ENCODE measurements at regions not wholly inside any gene's neighbourhood (a gene's known extent, or its start where the extent isn't known, plus 50 kb on each side); places are given as distances from the start of the nearest gene placed in this dataset.
A peak's percentile ranks its signal among the peaks of the same experiment; 100 is the strongest.

DNA sequence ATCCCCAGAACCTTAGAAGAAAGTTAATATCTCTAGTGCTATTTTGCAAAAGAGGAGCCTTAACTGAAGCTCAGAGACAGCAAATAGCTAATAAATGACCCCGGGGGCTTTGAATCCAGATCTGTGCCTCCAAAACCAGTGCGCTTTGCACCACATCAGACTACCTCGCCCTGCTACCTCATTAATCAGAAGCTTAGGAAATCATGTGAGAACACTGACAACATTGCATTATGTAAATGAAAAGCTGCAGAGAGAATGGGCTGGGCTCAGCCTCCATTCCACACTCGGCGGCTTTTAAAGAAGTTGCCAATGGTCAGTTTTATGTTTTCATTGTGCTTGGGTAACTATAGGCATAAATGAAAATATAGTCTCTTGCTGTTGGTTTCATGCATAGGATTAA is 54.0 kb upstream of the STMND1 start:
- intact Hi-C loops (cut with DNase I) = no loop called here
- DNase-seq (ENCODE audit: low spot score) = no peak

DNA sequence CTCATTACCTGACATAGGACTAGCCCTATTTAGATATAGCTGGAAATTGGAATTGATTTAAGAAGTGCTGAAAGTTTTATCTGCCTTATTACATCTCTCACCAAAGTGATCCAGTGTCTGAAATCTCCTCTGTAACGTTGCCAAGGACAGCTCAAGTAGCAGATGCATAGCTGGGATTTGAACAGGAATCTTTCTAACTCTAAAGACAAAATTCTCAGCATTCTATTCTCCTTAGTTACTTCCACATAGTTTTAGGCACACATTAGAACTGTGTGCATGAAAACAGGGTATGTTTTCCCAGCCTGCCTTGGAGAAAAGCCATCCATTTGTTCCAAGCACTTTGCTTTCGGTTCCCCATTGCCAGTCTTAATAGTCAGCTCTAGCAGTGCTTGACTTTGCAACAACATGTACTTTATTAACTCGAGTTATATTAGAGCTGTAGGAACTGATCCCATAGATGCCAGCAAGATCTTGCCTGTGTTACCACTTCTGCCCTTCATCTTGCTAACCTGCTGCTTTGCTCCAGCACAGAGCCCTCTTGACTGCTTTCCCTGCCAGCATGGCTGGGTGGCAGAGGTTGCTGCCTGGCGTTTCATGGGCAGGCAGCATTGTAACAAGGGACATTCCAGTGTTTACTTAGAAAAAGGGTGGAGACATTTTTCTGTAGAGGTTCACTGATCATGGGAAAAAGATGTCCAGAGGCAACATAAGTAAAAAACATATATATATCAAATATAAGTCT is 56.1 kb upstream of the STMND1 start:
- no peak for DNase-seq (ENCODE audit: low spot score)
- intact Hi-C loops (cut with DNase I) = no loop called here

DNA sequence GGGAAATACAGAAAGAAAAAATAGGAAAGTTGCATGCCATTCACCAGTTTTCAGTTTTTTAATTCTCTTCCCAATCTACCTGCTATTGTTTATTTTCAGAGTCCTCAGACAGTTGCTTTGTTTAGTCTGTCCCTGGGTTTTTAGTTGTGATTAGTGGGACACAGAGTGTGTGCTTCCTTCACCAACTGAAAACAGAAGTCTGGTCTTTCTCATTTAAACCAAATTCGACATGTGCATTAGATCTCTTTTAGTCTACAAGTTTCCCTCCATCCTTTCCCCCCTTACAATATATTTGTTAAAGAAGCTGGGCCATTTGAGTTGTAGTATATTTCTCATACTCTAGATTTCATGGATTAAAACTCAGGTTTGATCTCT is 58.7 kb upstream of the STMND1 start:
- intact Hi-C loops (cut with DNase I) = no loop called here
- no peak for DNase-seq (ENCODE audit: low spot score)

DNA sequence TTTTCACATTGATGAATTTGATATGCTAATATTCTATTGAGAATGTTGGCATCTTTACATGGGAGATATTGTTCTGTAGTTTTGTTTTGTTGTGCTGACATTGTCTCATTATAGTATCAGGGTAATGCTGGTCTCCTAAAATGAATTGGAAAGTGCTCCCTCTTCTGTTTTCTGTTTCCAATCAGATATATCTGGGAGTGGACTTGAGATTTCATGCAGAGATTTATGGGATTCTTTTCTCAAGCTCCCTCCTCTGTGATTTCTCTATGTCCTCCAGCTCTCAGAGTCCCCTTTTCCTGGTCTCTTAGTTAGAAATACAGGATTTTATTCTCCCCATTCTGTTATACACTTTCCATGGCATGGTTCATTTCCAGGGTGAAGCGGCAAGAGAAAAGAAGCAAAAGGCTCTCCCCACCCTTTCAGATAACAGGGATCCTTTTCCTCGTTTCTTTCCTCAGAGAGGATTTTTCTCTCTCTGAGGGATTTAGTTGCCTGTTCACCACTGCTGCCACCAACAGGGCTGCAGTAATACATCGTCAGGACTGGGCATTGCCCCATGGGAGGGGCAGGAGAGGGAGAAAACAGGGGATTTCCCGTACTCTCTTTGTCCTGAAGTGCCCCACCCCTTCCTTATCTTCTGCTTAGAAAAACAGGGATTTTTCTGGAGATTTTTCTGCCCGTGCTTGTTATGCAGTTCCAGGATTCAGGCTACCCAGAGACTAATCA is 59.3 kb upstream of the STMND1 start:
- intact Hi-C loops (cut with DNase I) = no loop called here
- DNase-seq (ENCODE audit: low spot score) = no peak

DNA sequence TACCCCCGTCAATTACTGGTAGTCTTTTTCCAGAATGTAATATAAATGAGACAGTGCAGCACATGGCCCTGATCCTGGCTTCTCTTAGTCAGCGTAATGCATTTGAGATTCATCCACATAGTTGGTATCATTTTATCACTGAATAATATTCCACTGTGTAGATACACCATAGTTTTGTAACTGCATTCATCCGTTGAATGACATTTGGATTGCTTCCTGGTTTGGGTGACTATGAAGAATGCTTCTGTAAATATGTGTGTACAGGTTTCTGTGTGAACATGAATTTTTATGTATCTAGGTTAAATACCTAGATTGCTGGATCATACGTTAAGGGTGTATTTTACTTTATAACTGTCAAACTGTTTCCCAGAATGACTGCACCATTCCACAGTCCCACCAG is 62.6 kb upstream of the STMND1 start:
- DNase-seq (ENCODE audit: low spot score) = no peak
- intact Hi-C loops (cut with DNase I) = no loop called here

DNA sequence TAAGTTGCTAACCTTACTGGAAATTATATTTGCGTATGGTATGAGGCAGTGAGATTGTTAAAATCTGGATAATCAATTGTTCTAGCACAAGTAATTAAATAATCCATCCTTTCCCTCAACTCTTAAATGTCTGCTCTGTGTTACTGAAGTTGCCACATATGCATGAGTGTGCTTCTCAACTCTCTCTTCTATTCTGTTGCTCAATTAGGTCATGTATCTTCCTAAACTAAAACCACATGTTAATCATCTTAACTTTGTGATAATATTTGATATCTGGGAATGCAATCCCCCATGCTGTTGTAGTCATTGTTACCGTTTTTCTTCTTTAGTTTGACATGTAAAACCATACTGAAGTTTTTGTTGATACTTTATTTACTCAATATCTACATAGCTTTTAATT is 63.5 kb upstream of the STMND1 start:
- intact Hi-C loops (cut with DNase I) = no loop called here
- no peak for DNase-seq (ENCODE audit: low spot score)

DNA sequence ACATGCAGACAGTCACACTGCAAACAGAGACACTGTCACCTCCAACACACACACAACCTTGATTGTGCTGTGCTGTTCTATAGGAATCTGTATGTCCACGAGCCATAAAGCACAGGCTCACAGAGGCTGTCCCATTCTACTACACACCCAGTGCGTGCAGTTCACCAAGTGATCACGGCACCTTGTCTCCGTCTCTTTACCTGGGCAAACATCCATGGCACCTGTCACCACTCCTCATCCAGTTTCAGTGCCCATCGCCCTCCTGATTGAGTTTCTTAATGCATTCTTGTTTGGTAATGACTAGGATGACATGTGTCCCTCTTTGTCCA is 65.8 kb upstream of the STMND1 start:
- intact Hi-C loops (cut with DNase I) = no loop called here
- DNase-seq (ENCODE audit: low spot score) = no peak

DNA sequence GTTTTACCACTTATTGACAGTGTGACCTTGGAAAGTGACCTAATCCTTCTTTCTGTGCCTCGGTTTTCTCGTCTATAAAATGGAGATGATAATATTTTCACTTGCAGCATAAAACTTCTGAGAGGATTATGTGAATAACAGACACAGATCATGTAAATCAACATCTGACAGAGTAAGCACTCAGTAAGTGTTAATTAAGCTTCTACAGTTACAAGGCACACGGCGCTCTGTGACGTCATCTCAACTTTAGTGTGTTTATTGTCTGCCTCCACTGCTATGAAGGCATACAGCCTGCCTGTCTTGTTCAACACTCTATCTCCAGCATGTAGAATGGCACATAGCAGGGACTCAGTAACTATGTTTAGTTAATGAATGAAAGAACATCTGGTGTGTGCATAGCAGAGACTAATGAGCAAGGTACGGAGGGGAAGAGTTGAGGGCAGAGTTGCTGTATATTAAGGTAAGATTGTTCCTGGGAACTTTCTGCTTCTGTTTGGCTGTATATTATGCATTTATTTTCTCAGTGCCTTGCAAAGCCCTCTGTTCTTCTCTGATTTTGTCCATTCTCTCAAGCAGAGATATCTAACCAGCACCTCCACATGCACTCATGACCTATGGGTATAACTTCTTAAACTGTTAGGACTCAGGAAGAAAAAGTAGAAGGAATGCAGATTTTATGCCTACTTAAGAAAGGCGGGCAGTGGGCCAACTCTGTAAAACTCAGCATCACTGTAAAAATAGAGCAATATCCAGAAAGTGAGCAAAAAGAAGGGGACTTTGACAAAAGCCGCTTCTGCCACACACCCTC is 66.4 kb upstream of the STMND1 start:
- no peak for DNase-seq (ENCODE audit: low spot score)
- intact Hi-C loops (cut with DNase I) = no loop called here

DNA sequence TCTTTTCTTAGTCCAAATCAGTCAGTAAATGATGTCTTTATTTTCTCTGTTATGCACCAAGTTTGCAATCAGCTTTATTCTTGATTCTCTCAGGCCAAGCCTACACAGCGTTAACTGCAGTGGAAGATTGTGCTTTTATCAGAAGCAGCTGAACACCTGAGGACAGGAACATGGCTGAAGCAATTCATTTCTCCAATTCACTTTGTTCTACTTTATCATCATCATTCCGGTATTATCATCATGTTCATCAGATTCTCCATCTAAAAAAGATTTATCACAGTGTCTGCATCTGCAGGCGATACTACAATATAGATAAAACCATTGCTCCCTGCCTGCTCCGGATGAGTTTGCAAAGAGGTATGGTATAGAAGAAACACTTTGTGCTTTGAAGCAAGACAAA is 68.1 kb upstream of the STMND1 start:
- intact Hi-C loops (cut with DNase I) = no loop called here
- no peak for DNase-seq (ENCODE audit: low spot score)

DNA sequence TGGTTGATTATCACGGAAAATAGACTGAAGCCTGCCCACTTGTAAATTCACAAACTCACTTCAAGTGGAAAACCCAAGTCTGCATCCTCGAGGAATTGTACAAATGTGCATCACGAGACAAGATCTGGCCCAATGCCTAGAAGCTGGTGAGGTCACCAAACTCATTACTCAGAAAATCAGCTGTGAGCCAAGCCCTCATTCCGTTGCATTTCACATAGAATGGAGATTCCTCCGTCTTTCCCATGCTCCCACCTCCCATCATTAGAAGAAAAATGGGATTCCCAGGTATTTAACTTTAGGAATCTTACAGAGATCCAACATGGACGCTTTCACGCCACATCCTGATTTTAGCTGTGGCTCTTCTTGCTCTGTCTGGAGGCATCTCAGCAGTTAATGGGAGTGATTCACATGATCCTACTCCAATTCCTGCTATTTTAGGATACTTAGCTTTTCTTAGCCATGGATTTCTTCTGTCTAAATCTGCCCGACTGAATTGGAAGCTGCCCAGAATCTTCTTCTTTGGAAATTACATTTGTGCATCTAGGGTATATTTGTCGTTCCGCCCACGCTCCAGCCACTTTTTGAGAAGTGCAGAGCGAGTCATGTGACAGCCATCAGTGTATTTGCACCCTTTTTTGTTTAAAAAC is 68.7 kb upstream of the STMND1 start:
- DNase-seq (ENCODE audit: low spot score) = no peak
- intact Hi-C loops (cut with DNase I) = no loop called here

DNA sequence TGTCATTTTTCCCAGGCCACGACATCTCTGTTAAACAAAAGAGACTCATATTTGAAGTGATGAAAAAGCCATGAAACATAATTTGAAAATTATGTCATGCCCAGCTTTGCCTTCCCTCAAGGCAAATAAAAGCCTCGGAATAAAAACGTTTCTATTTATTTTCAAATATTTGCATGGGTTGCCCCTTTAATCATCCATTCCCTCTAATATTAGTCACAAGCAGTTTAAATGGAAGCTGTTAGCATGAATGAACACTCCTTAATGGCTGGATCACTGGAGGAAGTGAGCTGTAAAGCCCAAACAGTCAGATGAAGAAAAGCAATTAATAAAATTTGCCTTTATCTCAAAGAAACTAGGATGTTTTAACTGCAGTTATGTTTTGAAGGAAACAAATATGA is 69.3 kb upstream of the STMND1 start:
- DNase-seq (ENCODE audit: low spot score) = no peak
- intact Hi-C loops (cut with DNase I) = no loop called here

DNA sequence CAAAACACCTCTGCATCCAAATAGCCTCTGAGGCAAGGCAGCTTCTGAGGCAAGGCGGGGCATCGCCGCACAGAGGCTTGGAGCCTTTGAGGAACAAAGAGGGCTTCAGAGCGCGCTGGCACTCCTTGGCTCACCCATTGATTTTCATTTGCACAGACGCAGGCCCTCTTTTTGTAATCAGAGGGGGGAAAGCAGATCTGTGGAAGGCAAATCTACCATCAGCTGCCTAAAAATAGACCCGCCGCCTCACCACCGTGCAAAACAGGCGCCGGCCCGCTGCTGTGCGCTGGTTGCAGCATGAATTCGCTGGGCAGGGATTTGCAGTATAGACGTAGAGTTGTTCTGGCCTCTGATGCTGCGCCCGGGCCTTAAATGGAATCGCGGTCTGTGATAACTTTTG is 69.9 kb upstream of the STMND1 start:
- intact Hi-C loops (cut with DNase I) = no loop called here
- DNase-seq (ENCODE audit: low spot score) = no peak

DNA sequence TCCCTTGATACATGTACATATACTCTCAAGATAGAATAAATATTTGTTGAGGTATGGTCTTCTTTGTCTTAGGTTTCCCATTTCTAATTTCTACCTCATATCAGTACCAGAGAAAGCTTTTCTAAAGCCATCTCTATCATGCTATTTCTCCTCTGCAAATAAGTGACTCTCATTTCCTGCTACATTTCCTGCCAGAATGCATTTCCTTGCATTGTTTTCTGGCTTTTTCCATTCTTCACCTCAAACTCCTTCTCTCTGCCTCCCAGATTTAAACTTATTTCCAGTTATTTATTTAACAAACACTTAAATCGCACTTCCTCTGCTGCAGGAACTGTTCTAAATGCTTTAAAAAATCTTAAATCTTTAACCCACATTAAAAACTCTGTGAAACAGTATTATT is 74.4 kb upstream of the STMND1 start:
- DNase-seq (ENCODE audit: low spot score) = no peak
- intact Hi-C loops (cut with DNase I) = no loop called here

DNA sequence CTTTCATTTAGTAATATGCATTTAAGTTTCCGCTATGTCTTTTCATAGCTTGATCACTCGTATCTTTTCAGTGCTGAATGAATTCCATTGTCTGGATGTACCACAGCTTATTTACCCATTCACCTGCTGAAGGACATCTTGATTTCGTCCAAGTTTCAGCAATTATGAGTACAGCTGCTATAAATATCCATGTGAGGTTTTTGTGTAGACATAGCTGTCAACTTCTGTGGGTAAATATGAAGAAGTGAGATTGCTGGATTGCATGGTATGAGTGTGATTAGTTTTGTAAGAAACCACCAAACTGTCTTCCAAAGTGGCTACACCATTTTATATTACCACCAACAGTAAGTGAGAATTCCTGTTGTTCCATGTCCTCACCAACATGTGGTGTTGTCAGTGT is 79.2 kb upstream of the STMND1 start:
- no peak for DNase-seq (ENCODE audit: low spot score)
- intact Hi-C loops (cut with DNase I) = no loop called here

DNA sequence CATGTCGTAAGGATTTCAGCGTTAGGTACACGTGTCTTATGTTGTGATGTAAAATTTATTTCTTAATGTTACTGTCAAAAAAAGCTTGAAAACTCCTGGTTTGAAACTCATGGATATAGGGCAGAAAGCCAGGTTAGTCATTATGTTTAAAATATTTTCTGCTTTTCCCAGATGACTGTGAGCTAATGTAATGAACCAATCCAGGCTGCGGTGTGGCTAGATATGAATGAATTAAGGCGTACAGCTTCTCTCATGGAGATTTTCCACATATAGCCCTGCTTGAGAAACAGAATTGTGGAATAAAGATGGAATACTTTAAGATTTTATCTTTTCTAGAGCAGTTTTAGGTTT is 80.3 kb upstream of the STMND1 start:
- DNase-seq (ENCODE audit: low spot score) = no peak
- intact Hi-C loops (cut with DNase I) = no loop called here

DNA sequence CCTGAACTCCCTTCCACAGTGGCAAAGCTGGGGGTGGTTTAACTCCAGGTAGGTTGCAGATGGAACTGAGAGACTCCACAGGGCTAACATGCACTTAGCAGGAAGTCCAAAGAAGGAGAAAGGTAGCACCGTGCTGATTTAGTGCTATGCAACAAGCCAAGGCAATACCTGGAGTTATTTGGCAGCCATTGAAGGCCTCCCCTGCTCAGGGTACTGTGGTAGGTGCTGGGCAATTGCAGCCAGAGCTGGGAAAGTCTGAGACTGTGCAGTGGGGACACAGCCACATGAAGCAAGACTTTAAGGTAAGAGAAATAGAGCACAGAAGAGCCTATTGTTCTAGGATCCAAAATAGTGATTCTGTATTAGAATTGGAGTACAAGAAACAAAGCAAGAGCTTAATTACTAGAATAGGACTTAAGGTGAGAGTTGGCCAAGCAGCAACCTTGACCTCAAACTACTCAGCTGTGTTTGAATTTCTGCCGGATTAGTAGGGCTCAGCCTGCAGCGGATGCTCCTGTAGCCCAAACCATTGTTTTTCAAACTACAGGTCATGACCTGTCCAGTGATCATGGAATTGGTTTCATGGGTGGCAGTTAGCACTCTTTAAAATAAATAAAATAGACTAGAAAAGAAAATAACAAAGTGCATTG is 80.8 kb upstream of the STMND1 start:
- DNase-seq (ENCODE audit: low spot score) = no peak
- intact Hi-C loops (cut with DNase I) = no loop called here

DNA sequence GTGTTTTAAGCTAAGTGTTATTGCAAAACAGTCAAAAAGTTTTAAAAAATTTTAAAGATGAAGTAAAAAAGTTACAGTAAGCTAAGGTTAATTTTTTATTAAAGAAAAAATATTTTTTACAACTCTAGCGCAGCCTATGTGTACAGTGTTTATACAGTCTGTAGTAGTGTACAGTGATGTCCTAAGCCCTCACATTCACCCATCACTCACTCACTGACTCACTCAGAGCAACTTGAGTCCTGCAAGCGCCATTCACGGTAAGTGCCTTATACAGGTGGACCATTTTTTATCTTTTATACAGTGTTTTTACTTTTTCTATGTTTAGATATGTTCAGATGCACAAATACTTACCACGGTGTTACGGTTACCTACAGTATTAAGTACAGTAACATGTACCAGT is 83.4 kb upstream of the STMND1 start:
- intact Hi-C loops (cut with DNase I) = no loop called here
- DNase-seq (ENCODE audit: low spot score) = no peak

DNA sequence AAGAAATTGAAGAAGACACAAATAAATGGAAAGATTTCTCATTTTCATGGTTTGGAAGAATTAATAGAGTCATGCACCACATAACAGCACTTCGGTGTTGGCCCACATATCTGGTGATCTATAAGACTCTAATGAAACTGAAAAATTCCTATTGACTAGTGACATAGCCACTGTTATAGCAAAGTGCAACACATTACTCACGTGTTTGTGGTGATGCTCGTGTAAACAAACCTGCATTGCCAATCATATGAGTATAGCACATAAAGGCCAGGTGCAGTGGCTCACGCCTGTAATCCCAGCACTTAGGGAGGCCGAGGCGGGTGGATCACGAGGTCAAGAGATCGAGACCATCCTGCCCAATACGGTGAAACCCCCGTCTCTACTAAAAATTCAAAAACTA is 84.4 kb upstream of the STMND1 start:
- DNase-seq (ENCODE audit: low spot score) = no peak
- intact Hi-C loops (cut with DNase I) = no loop called here

DNA sequence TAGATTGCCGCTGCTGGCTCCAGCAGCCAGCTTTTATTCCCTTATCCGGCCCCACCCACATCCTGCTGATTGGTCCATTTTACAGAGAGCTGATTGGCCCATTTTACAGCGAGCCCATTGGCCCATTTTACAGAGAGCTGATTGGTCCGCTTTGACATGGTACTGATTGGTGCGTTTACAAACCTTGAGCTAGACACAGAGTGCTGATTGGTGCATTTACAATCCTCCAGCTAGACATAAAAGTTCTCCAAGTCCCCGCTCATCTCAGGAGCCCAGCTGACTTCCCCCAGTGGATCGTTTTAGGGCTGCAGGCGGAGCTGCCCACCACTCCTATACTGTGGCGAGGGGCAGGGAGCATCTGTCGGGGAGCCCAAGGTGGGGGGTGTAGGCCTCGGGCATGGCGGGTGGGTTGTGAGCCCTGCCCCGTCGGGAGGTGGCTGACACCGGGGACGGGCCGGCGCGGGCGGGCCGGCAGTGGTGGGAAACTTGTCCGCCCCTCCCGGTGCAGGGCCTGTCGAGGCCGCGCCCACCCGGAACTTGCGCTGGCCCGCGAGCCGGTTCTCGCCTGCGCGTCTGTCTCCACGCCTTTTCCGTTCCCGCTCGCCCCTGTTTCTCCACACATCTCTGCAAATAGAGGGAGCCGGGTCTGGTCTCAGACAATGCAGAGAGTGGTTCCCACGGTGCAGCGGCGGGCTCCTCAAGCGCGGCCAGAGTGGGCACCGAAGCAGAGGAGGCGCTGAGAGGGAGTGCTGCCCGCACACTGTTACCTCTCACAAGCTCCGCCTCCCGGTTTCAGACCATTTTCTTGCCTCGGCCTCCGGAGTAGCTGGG is 86.1 kb upstream of the STMND1 start:
- peak; percentile 88 for DNase-seq (ENCODE audit: low spot score)
- intact Hi-C loops (cut with DNase I) = no loop called here
